SU-DHL-6 (cell line): ENCODE measurements at regions not wholly inside any gene's neighbourhood (a gene's known extent, or its start where the extent isn't known, plus 50 kb on each side); places are given as distances from the start of the nearest gene placed in this dataset.

Experiments
- EZH2phosphoT487 ChIP-seq: fragments of 200-600 bp; sonication (generic), shearing (Covaris generic); conservative IDR thresholded peaks from 2 replicates; pipeline ENCODE4 v1.6.1; 2018; ENCODE audit warnings: mild to moderate bottlenecking, antibody characterized with exemption, low read length, moderate library complexity, mixed read lengths
- TF ChIP-seq, protein P1 (sequence below): fragments of 200-600 bp; sonication (generic); IDR thresholded peaks from one replicate; pipeline ENCODE4 v1.5.1; 2017; ENCODE audit warnings: antibody characterized with exemption, mild to moderate bottlenecking, low read length, moderate library complexity; ENCODE audit not compliant: insufficient read depth, poor library complexity, severe bottlenecking

- TF ChIP-seq, protein P1, sequence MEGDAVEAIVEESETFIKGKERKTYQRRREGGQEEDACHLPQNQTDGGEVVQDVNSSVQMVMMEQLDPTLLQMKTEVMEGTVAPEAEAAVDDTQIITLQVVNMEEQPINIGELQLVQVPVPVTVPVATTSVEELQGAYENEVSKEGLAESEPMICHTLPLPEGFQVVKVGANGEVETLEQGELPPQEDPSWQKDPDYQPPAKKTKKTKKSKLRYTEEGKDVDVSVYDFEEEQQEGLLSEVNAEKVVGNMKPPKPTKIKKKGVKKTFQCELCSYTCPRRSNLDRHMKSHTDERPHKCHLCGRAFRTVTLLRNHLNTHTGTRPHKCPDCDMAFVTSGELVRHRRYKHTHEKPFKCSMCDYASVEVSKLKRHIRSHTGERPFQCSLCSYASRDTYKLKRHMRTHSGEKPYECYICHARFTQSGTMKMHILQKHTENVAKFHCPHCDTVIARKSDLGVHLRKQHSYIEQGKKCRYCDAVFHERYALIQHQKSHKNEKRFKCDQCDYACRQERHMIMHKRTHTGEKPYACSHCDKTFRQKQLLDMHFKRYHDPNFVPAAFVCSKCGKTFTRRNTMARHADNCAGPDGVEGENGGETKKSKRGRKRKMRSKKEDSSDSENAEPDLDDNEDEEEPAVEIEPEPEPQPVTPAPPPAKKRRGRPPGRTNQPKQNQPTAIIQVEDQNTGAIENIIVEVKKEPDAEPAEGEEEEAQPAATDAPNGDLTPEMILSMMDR, result no peak
- TF ChIP-seq EZH2phosphoT487, result no peak
These were observed 324.7 kb upstream of the USP24 start for GRCh38 chr1:55539652-55540512.
